Activated CD4-positive, CD25-positive, alpha-beta regulatory T cell treated with anti-CD3 and anti-CD28 coated beads, Interleukin-2, amount 50 U/mL, for 24 hours (primary cell): ENCODE measurements at regions not wholly inside any gene's neighbourhood (a gene's known extent, or its start where the extent isn't known, plus 50 kb on each side); places are given as distances from the start of the nearest gene placed in this dataset.

ENCODE experiments used
- ATAC-seq, 2 donors: fragments of 150-1000 bp; cut with Tn5 transposase; one replicate each; pipeline ENCODE4 v1.10.0; 2021; ENCODE audit warnings: mild to moderate bottlenecking in 1 of 2, moderate library complexity in 1 of 2

- no peak for ATAC-seq
Measured at GRCh38 chr3:10555263-10555662, 49.9 kb upstream of the ATP2B2 start.

- no peak for ATAC-seq
Measured at GRCh38 chr3:10556312-10556711, 50.9 kb upstream of the ATP2B2 start.

- no peak for ATAC-seq
Measured at GRCh38 chr3:10557250-10557649, 51.9 kb upstream of the ATP2B2 start.

- no peak for ATAC-seq
Measured at GRCh38 chr3:10557781-10558373, 52.5 kb upstream of the ATP2B2 start.

- ATAC-seq, result no peak
Measured at GRCh38 chr3:10558736-10559135, 53.4 kb upstream of the ATP2B2 start.

GRCh38 chr3:10560060-10560861, 54.9 kb upstream of the ATP2B2 start:
- ATAC-seq, result no peak

GRCh38 chr3:10561162-10561945, 56.0 kb upstream of the ATP2B2 start:
- no peak for ATAC-seq

GRCh38 chr3:10561946-10562560, 56.7 kb upstream of the ATP2B2 start:
- no peak for ATAC-seq

- ATAC-seq, result no peak
Measured at GRCh38 chr3:10563396-10563795, 58.0 kb upstream of the ATP2B2 start.

GRCh38 chr3:10565814-10566213, 60.4 kb upstream of the ATP2B2 start:
- no peak for ATAC-seq

- ATAC-seq, result no peak
Measured at GRCh38 chr3:10566451-10566850, 61.1 kb upstream of the ATP2B2 start.

GRCh38 chr3:10568549-10568948, 63.2 kb upstream of the ATP2B2 start:
- ATAC-seq, result no peak

GRCh38 chr3:10570196-10570946, 65.0 kb upstream of the ATP2B2 start:
- no peak for ATAC-seq

- no peak for ATAC-seq
Measured at GRCh38 chr3:10574101-10574620, 68.8 kb upstream of the ATP2B2 start.

- ATAC-seq, result no peak
Measured at GRCh38 chr3:10575601-10576160, 70.3 kb upstream of the ATP2B2 start.

GRCh38 chr3:10577486-10577885, 72.1 kb upstream of the ATP2B2 start:
- ATAC-seq, result no peak

- ATAC-seq, result no peak
Measured at GRCh38 chr3:10580426-10580825, 75.0 kb upstream of the ATP2B2 start.

GRCh38 chr3:10581251-10581650, 75.9 kb upstream of the ATP2B2 start:
- no peak for ATAC-seq

- ATAC-seq, result no peak
Measured at GRCh38 chr3:10581716-10582115, 76.3 kb upstream of the ATP2B2 start.

- no peak for ATAC-seq
Measured at GRCh38 chr3:10582733-10583132, 77.3 kb upstream of the ATP2B2 start.

GRCh38 chr3:10583798-10584708, 78.7 kb upstream of the ATP2B2 start:
- ATAC-seq, result no peak
